HEK293 (cell line): ENCODE measurements at regions not wholly inside any gene's neighbourhood (a gene's known extent, or its start where the extent isn't known, plus 50 kb on each side); places are given as distances from the start of the nearest gene placed in this dataset.

Experiments
- BCL11B ChIP-seq: fragments of 450-650 bp; formaldehyde crosslinking; IDR thresholded peaks from 2 replicates; pipeline ENCODE4 v1.5.1; 2016; ENCODE audit warnings: low read depth, missing biosample characterization, missing genetic modification characterization
- ELK4 ChIP-seq: IDR thresholded peaks from 2 replicates; pipeline ENCODE4 v1.6.1; 2011; ENCODE audit warnings: mild to moderate bottlenecking, low read depth, low read length, borderline replicate concordance
- HIC1 ChIP-seq: fragments of 450-650 bp; formaldehyde crosslinking; IDR thresholded peaks from 2 replicates; pipeline ENCODE4 v1.5.1; 2016; ENCODE audit warnings: missing biosample characterization, missing genetic modification characterization
- IKZF3 ChIP-seq: fragments of 450-650 bp; IDR thresholded peaks from 2 replicates; pipeline ENCODE4 v1.5.0; 2018; ENCODE audit warnings: missing biosample characterization, mild to moderate bottlenecking, missing genetic modification characterization, moderate library complexity
- KLF17 ChIP-seq: fragments of 450-650 bp; formaldehyde crosslinking; IDR thresholded peaks from 2 replicates; pipeline ENCODE4 v1.5.1; 2016; ENCODE audit warnings: missing biosample characterization, missing genetic modification characterization
- SP7 ChIP-seq: fragments of 450-650 bp; formaldehyde crosslinking; IDR thresholded peaks from 2 replicates; pipeline ENCODE4 v1.5.1; 2016; ENCODE audit warnings: missing biosample characterization, missing genetic modification characterization
- TRIM28 ChIP-seq: IDR thresholded peaks from 2 replicates; pipeline ENCODE4 v1.6.1; 2011; ENCODE audit warnings: low read length, control low read depth, borderline replicate concordance
- ZBTB44 ChIP-seq: fragments of 450-650 bp; IDR thresholded peaks from 2 replicates; pipeline ENCODE4 v1.5.1; 2018; ENCODE audit warnings: missing biosample characterization, mild to moderate bottlenecking, missing genetic modification characterization
- ZBTB48 ChIP-seq: fragments of 450-650 bp; formaldehyde crosslinking; IDR thresholded peaks from 2 replicates; pipeline ENCODE4 v1.5.1; 2016; ENCODE audit warnings: missing biosample characterization, missing genetic modification characterization
- ZEB2 ChIP-seq: fragments of 450-650 bp; formaldehyde crosslinking; IDR thresholded peaks from 2 replicates; pipeline ENCODE4 v1.5.1; 2016; ENCODE audit warnings: missing biosample characterization, missing genetic modification characterization
- ZFHX2 ChIP-seq: fragments of 450-650 bp; formaldehyde crosslinking; conservative IDR thresholded peaks from 2 replicates; pipeline ENCODE4 v1.5.1; 2016; ENCODE audit warnings: missing biosample characterization, missing genetic modification characterization
- ZNF184 ChIP-seq: fragments of 450-650 bp; IDR thresholded peaks from 2 replicates; pipeline ENCODE4 v1.5.1; 2018; ENCODE audit warnings: missing biosample characterization, mild to moderate bottlenecking, missing genetic modification characterization
- ZNF221 ChIP-seq: fragments of 450-650 bp; formaldehyde crosslinking; IDR thresholded peaks from 2 replicates; pipeline ENCODE4 v1.5.1; 2017; ENCODE audit warnings: missing biosample characterization, missing genetic modification characterization, borderline replicate concordance
- ZNF37A ChIP-seq: fragments of 450-650 bp; IDR thresholded peaks from 2 replicates; pipeline ENCODE4 v1.5.1; 2018; ENCODE audit warnings: missing biosample characterization, missing genetic modification characterization
- ZNF510 ChIP-seq: fragments of 450-650 bp; formaldehyde crosslinking; IDR thresholded peaks from 2 replicates; pipeline ENCODE4 v1.5.1; 2018; ENCODE audit warnings: mild to moderate bottlenecking, missing genetic modification characterization, missing biosample characterization; ENCODE audit not compliant: insufficient replicate concordance
- ZNF548 ChIP-seq: fragments of 450-650 bp; formaldehyde crosslinking; IDR thresholded peaks from 2 replicates; pipeline ENCODE4 v1.5.1; 2016; ENCODE audit warnings: missing biosample characterization, missing genetic modification characterization
- ZNF549 ChIP-seq: fragments of 450-650 bp; IDR thresholded peaks from 2 replicates; pipeline ENCODE4 v1.5.1; 2018; ENCODE audit warnings: missing biosample characterization, missing genetic modification characterization, mild to moderate bottlenecking, inconsistent platforms, moderate library complexity
- ZNF639 ChIP-seq: fragments of 450-650 bp; formaldehyde crosslinking; IDR thresholded peaks from 2 replicates; pipeline ENCODE4 v1.5.1; 2016; ENCODE audit warnings: missing biosample characterization, missing genetic modification characterization
- ZNF670 ChIP-seq: fragments of 450-650 bp; formaldehyde crosslinking; IDR thresholded peaks from 2 replicates; pipeline ENCODE4 v1.5.1; 2016; ENCODE audit warnings: missing biosample characterization, missing genetic modification characterization, low read depth
- ZNF747 ChIP-seq: fragments of 450-650 bp; formaldehyde crosslinking; IDR thresholded peaks from 2 replicates; pipeline ENCODE4 v1.5.1; 2016; ENCODE audit warnings: missing biosample characterization, missing genetic modification characterization
- TF ChIP-seq, protein P1 (sequence below): sonication (generic); formaldehyde crosslinking; IDR thresholded peaks from 2 replicates; pipeline ENCODE4 v1.8.1; 2022; ENCODE audit warnings: mild to moderate bottlenecking, moderate library complexity, missing genetic modification reagents
- TF ChIP-seq, protein P2 (sequence below): fragments of 450-650 bp; formaldehyde crosslinking; IDR thresholded peaks from 2 replicates; pipeline ENCODE4 v1.5.1; 2016; ENCODE audit warnings: missing biosample characterization, missing genetic modification characterization, borderline replicate concordance
- TF ChIP-seq, protein P3 (sequence below): fragments of 450-650 bp; formaldehyde crosslinking; IDR thresholded peaks from 2 replicates; pipeline ENCODE4 v1.5.1; 2016; ENCODE audit warnings: missing biosample characterization, missing genetic modification characterization

DNA sequence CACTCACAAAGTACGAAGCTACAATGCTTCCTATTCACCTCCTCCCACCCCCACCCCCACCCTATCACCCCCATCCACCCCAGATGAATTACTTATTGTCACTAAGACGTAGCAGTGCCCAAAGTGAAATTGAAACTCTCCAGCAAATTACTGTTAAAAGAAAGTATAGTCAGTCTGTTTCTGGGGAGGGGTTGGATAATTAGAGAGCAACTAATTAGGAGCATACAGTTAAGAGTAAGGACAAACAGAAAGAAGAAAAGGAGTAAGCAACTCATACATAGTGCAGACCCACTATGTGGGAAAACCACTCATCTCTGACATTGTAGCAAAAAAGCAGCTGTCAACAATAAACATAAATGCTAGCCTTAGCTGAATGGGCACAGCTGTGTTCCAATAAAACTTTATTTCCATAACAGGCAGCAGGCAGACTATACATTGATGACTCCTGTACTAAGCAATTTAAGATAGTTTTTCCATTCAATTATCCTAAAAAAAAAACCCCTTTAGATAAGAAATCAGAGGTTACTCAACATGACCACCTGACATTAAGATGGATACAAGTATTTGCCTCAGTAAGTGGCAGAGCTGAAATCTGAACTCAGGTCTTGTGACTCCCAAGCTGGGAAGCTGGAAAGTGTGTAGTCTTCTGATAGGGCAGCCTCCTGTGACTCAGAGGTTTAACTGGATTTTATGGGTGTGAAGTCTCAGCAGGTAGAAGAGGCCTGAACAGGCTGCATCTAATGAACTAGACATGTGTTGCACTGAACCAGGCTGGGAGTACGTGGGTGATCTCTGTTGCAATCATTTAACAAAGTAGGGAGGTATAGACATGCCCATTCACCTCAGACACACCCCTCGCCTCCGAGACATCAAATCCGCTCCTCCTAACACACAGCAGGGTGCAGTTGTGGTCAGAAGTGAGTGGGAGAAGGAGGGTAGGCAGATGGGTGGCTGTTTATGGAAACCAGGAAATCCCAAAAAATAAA is 171.8 kb upstream of the KLF7 start (continued):
- TF ChIP-seq ZBTB44 (tag by site-specific recombination) (peak; percentile 92), ZNF639 (tag by site-specific recombination) (0 out of 2 replicates have a peak, but pooled peaks have one; percentile 43), ZNF548 (tag by site-specific recombination) (no peak), ZNF184 (tag by site-specific recombination) (0 out of 2 replicates have a peak, but pooled peaks have one; percentile 22), ZNF670 (no peak), ELK4 (no peak), ZEB2 (tag by site-specific recombination) (no peak), BCL11B (tag by site-specific recombination) (no peak), ZNF37A (tag by site-specific recombination) (no peak), ZFHX2 (peak; percentile 93), ZNF747 (no peak), SP7 (tag by site-specific recombination) (peak; percentile 89), ZBTB48 (tag by site-specific recombination) (no peak), KLF17 (0 out of 2 replicates have a peak, but pooled peaks have one; percentile 26), ZNF510 (tag by site-specific recombination) (no peak), HIC1 (peak; percentile 67), ZNF549 (no peak), ZNF221 (tag by site-specific recombination) (no peak), TRIM28 (peak; percentile 42; the same call in 1 of the 2 replicates), IKZF3 (tag by site-specific recombination) (no peak; the same call in 1 of the 2 replicates)
- TF ChIP-seq, protein P1, sequence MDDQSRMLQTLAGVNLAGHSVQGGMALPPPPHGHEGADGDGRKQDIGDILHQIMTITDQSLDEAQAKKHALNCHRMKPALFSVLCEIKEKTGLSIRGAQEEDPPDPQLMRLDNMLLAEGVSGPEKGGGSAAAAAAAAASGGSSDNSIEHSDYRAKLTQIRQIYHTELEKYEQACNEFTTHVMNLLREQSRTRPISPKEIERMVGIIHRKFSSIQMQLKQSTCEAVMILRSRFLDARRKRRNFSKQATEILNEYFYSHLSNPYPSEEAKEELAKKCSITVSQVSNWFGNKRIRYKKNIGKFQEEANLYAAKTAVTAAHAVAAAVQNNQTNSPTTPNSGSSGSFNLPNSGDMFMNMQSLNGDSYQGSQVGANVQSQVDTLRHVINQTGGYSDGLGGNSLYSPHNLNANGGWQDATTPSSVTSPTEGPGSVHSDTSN = no peak
- TF ChIP-seq, protein P2, sequence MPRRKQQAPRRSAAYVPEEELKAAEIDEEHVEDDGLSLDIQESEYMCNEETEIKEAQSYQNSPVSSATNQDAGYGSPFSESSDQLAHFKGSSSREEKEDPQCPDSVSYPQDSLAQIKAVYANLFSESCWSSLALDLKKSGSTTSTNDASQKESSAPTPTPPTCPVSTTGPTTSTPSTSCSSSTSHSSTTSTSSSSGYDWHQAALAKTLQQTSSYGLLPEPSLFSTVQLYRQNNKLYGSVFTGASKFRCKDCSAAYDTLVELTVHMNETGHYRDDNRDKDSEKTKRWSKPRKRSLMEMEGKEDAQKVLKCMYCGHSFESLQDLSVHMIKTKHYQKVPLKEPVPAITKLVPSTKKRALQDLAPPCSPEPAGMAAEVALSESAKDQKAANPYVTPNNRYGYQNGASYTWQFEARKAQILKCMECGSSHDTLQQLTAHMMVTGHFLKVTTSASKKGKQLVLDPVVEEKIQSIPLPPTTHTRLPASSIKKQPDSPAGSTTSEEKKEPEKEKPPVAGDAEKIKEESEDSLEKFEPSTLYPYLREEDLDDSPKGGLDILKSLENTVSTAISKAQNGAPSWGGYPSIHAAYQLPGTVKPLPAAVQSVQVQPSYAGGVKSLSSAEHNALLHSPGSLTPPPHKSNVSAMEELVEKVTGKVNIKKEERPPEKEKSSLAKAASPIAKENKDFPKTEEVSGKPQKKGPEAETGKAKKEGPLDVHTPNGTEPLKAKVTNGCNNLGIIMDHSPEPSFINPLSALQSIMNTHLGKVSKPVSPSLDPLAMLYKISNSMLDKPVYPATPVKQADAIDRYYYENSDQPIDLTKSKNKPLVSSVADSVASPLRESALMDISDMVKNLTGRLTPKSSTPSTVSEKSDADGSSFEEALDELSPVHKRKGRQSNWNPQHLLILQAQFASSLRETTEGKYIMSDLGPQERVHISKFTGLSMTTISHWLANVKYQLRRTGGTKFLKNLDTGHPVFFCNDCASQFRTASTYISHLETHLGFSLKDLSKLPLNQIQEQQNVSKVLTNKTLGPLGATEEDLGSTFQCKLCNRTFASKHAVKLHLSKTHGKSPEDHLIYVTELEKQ (tag by site-specific recombination) = peak; percentile 51; the same call in 1 of the 2 replicates
- TF ChIP-seq, protein P3, sequence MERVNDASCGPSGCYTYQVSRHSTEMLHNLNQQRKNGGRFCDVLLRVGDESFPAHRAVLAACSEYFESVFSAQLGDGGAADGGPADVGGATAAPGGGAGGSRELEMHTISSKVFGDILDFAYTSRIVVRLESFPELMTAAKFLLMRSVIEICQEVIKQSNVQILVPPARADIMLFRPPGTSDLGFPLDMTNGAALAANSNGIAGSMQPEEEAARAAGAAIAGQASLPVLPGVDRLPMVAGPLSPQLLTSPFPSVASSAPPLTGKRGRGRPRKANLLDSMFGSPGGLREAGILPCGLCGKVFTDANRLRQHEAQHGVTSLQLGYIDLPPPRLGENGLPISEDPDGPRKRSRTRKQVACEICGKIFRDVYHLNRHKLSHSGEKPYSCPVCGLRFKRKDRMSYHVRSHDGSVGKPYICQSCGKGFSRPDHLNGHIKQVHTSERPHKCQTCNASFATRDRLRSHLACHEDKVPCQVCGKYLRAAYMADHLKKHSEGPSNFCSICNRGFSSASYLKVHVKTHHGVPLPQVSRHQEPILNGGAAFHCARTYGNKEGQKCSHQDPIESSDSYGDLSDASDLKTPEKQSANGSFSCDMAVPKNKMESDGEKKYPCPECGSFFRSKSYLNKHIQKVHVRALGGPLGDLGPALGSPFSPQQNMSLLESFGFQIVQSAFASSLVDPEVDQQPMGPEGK (tag by site-specific recombination) = peak; percentile 41; the same call in 1 of the 2 replicates
